Activated effector memory CD4-positive, alpha-beta T cell treated with Interleukin-2 at 50 U/mL for 16 hours (primary cell): ENCODE measurements at regions not wholly inside any gene's neighbourhood (a gene's known extent, or its start where the extent isn't known, plus 50 kb on each side); places are given as distances from the start of the nearest gene placed in this dataset.

Experiments used
- DNase-seq: peaks from one replicate; pipeline ENCODE4 v3.0.0-alpha.2; 2020

GRCh38 chr10:90130321-90131086, 429.1 kb downstream of the KIF20B start:
- no peak for DNase-seq

DNA sequence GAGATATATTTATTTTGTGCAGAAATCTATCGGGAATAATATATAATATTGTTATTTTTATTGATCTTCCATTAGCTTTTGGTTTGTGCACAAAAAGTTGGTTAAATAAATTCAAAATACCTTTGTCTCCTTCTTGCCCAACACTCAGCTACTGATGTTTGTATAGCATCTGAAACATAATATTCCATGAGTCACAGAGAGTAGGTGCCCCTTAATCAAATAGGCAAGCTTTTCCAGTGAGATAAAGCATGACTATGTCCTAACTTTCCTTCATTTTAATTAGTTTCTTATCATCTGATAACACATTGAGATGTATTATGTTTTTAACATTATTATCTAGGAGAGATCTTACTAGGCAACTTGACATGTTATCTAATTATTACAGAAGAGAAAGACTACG, 432.2 kb downstream of the KIF20B start:
- no peak for DNase-seq

DNA sequence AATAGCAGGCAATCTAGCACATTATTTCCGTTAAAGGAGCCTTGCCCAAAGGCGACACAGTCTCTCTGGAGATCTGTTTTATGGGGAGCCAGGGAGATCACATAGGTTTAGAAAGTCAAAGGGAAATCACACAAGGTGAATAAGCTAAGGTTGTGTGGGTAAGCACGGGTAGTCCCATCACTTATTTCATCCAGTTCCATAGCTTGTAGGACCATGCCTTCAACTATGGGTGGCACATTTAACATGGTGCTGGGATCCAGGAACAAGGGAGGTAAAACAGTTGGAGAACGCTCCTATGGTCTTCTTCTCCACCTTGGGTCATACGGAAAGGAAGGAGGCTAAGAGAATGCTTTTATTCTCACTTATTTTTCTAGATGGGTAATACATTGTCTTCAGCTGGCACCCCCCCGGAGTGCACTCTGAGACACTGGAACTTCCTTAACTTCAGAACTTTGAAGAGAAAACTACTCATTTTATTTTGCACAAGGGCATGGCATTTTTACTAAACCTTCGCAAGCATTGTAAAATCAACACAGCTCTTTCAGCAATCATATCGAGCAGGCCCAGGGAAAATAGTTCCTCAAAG, 435.4 kb downstream of the KIF20B start:
- DNase-seq, result no peak

- DNase-seq, result no peak
Observed at GRCh38 chr10:90138844-90139243, 437.5 kb downstream of the KIF20B start.

DNA sequence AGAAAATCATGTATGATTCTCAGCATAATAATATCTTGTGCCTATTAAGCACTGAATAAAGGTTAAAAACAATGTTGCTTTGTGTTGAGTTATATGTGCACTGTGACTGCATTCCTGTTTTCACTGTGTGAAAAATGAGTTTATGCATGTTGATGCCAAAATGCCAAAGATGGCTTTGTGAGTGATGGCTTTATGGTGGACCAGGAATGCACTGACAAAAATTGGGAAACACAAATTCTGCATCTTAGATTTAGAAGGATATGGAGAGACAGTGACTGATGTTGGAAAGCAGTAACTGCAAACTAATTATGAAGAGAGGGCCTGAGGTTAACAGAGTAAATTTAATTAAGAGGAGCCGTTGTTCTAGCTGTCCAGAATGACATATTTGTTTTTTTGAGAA, 440.4 kb downstream of the KIF20B start:
- no peak for DNase-seq

GRCh38 chr10:90143937-90144336, 442.5 kb downstream of the KIF20B start:
- no peak for DNase-seq

GRCh38 chr10:90148116-90148855, 446.9 kb downstream of the KIF20B start:
- DNase-seq, result no peak

DNA sequence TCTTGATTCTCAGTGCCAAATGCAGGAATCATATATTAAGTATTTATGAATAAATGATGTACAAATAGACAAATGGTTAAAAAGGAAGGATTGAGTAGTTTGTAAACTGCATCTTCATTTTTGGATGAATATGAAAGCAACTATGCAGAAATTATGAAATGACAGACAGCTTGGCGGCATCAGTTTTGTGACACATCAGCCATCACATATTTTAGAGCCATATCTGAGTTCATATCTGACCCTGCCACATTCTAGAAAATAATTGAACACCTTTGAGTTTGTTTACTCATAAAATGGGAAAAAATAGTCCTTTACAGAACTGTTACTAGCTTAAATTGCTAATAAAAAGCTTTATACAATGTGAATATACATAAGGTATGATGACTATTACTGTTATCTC, 448.2 kb downstream of the KIF20B start:
- DNase-seq, result no peak

- DNase-seq, result no peak
Observed at GRCh38 chr10:90162271-90162853, 461.0 kb downstream of the KIF20B start.

- no peak for DNase-seq
Observed at GRCh38 chr10:90167174-90168064, 466.0 kb downstream of the KIF20B start.

DNA sequence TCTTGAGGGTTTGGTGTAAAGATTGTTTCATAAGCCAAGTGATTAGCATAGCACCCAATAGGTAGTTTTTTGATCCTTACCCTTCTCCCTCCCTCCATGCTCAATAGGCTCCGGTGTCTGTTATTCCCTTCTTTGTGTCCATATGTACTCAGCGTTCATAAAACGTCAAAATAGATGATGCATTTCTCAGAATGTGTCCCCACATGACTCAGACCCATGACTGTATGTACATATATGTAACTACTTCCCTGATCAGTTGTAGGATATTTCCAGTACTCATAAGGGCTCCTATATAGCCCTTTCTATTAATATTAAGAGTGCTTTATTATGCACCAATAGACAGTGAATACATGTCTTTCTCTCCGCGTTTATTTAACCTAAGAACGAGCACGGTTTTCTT, 466.9 kb downstream of the KIF20B start:
- no peak for DNase-seq

- DNase-seq, result no peak
Observed at GRCh38 chr10:90171014-90171722, 469.8 kb downstream of the KIF20B start.

DNA sequence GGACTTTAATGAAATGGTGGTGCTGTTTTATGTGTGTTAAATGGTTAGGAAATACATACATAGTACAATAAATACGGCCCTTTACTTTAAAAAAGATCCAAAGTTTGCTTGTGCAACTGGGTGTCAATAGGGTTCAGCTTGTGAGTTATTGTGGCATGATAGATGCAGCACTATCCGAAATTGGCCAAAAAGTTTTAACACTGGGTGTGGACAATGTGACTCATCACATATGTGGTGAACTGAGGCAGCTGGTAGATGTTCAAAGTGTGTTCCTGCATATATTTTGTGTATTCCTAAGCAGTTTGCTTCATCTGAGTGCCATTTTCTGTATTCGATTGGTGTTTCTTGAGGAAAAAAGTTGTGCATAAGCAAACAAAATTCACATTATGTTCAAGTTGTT, 473.1 kb downstream of the KIF20B start:
- no peak for DNase-seq

DNA sequence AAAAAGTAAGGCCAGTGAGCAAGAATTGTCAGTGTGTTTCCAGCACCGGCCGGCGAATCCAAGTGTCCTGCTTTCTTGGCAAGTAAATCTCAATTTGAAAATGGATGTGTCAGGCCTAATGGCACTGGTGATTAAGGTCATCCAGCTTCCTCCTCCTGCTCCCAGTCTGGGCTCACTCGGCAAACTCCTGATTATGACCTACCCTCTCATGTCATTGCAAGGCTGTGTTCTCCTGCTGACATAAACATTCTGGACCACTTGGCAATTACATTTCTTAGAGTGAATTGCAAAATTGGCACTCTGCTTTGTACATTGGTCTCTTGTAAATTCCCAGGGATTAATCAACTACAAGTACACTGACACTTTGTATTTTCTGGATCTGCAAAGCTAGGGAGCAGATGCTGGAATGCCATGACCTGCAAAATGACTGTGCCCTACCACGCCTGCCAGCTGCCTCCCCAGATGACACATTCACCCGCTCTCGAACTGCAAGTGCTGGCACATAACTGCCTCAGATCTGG, 473.8 kb downstream of the KIF20B start:
- DNase-seq, result no peak

GRCh38 chr10:90179696-90180407, 478.5 kb downstream of the KIF20B start:
- DNase-seq, result no peak

DNA sequence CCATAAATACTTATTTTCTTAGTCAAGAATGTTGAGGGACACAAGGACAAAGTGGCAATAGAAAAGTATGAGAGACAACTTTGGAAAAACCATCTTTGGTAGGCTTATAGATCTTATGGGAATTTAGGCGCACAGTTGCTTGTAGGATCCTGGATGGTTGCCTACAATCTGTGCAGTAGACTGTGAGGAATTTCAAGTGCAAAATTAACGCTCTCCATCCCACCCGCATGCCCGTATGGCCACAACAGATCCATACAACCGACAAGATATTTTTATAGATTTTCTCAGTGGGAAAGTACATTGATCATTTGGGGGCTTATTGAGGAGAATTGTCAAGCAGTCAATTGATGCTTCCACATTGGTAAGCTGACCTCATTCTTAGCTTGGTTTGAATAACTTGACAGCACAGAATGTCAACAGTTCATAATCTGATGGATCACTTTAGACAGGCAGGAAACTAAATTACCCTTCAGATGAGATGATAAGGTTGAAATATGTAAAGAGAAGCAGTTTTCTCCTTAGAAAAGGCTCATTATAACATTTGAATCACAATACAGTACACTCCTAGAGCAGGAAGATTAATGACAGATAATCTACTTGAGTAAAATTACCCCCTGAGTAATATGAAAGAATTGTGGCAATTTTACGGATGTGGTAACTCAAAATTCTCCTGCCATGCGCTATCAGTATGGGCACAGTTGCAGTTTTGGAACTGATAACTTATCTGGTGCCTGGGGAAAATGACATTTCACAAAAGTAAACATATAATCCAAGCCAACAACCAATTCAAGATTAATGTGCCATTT, 479.7 kb downstream of the KIF20B start:
- no peak for DNase-seq

DNA sequence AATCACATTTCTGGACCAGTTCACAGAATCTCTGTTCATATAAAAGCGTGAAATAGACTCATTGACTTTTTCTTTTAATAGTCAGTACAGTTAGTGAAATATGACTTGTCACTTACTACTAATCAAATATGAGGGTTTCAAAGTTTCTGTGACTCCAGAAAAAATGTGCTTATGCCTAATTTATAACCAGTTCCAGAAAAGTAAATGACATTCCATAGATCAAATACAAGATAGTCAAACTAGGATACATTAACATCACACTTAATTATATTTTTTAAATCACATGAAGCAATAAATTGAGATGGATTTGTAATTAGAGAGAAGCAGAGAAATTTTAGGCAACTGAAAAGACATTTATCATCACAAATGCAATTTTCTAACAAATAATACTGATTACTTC, 491.4 kb downstream of the KIF20B start:
- DNase-seq, result no peak

- no peak for DNase-seq
Observed at GRCh38 chr10:90193240-90193985, 492.0 kb downstream of the KIF20B start.

DNA sequence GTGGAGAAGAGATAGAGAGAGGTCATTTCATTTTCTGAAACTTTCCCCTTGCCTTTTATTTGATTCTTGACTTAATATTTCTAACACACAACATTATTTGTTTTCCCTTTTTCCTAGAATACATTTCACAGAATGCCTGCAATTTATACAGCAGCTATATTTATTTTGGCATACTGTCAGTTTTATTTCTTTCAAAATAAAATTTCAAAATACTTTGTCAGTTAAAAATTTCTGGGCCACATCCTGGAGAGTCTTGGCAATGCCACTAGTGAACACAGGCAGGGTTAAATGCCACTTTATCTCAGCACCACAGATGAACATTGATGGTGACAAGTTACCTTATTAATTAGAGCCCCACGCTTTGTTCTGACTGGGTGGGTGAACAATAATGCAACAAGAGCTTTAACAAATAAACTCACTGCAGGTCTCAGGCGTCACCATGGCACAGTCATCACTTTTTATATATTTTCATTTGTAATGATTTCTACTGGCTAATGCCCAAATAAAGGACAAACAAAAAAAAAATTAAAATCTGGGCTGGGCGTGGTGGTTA, 494.0 kb downstream of the KIF20B start:
- no peak for DNase-seq
